ENCODE measurements at regions not wholly inside any gene's neighbourhood (a gene's known extent, or its start where the extent isn't known, plus 50 kb on each side); places are given as distances from the start of the nearest gene placed in this dataset.
"Not testable (repeated sequence)": the region's sequence is repeated elsewhere in the genome, so short reads cannot be mapped to it uniquely, and the experiment has no call there.

DNA sequence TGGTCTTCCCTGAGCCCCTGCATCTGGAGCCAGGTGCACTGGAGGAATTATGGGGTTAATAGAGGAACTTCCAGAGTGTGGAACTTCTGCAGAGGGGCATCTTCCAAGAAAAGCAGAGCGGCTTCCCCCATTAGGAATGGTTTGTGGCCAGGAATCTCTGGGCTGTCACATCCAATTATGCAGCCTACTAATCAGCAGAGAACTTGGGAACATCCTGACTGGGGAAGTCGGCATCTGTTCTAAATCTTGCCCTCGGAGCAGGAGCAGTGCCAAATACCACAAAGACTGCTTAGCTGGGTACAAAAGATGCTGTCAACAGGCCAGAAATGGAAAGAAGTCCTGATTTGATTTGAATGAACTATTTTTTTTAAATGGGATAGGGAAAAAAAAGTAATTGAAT is 435.1 kb downstream of the ZNF536 start:
- DNase-seq, result no peak

DNA sequence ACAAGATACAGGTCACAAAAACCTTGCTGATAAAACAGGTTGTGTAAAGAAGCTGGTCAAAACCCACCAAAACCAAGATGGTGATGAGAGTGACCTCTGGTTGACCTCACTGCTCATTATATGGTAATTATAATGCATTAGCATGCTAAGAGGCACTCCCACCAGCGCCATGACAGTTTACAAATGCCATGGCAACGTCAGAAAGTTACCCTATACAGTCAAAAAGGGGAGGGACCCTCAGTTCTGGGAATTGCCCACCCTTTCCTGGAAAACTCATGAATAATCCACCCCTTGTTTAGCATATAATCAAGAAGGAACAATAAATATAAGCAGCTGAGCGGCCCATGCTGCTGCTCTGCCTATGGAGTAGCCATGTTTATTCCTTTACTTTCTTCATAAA is 434.1 kb downstream of the ZNF536 start:
- no peak for DNase-seq

DNA sequence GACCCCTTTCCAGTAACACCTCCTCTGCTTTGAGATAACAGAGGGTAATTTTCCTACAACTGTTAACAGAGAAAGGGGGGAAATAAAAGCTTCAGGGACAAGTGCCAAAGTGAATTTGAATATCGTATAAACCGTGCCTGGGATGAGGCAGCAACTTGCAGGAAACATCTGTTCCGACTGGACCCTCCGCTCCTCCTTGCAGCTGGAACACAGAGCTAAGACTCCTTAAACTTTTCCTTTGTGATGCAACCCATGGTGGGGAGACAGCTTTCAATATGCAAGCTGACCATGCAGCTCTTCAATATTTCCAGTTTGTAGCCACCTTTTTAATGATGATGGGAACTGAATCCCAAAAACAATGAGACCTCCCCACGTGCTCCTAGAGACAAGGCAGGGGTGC is 432.6 kb downstream of the ZNF536 start:
- no peak for DNase-seq

DNA sequence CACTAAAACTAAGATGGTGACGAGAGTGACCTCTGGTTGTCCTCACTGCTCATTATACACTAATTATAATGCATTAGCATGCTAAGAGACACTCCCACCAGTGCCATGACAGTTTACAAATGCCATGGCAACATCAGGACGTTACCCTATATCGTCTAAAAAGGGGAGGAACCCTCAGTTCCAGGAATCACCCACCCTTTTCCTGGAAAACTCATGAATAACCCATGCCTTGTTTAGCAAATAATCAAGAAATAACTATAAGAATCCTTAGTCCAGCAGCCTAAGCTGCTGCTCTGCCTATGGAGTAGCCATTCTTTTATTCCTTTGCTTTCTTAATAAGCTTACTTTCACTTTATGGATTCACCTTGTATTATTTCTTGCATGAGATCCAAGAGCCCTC is 432.1 kb downstream of the ZNF536 start:
- not testable (repeated sequence) for DNase-seq

DNA sequence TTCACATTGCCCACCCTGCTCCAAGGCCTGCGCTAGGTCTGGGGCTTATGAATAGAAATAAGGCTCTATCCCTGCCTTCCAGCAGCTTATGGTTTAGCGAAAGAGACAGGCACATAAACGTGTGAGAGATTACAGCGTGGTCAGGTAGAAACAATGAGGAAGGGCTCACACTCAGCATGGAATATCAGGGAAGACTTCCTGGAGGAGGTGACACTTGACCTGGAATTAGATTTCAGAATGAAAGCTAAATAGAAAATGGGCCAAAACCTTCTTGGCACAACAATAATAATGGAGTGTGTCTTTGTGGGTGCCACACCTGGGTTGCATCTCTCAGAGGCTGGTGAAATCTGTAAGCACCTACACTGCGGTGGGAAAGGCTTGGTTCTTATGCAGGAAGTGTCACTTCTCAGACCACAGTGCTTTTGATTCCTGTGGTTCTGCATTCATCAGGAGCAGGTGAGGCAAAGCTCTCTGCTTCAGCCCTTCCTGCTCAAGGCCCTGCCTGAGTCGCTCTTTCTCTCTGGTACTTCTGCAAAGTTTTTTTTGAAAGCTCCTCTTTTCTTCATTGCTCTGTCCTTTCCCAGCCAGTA is 430.3 kb downstream of the ZNF536 start:
- no peak for DNase-seq

DNA sequence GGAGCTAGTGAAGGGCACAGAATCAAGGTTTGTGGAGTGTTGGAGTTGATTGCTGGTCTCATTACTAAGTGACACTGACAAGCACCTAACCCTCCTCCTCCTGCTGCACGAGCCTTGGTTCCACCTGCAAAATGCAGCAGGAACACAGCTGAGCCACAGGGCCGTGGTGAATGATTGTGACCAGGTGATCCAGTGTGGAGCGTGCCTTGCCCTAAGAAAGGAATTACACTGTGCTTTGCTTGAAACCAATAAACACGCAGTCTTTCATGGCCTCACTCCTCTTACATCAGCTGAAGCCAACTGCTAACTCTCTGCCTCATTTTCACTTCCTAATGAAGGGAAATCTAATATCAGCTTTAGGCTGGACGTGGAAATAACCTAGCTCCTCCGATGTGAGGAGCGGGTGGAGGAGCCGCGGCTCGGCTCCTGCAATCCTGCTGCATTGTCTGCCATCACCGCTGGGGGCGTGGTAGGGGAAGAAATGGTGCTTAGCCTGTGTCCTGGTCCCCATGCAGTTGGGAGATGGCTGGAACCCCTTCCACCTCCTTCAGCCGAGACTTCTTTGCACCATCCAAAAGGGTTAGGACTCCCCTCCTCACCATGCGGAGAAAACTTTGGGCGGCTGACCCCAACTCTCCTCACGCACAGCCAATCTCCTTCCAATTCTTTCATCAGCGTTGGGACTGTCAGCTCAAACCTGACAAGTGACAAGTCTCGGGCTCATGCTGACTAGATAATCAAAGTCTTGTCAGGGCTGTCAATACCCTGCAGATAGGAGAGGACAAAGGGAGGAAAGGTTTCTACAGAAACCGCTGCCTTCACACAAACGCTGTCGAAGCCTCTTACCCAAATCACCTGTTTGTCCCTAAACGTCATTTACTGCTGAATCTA is 427.9 kb downstream of the ZNF536 start:
- peak; percentile 34 for DNase-seq

DNA sequence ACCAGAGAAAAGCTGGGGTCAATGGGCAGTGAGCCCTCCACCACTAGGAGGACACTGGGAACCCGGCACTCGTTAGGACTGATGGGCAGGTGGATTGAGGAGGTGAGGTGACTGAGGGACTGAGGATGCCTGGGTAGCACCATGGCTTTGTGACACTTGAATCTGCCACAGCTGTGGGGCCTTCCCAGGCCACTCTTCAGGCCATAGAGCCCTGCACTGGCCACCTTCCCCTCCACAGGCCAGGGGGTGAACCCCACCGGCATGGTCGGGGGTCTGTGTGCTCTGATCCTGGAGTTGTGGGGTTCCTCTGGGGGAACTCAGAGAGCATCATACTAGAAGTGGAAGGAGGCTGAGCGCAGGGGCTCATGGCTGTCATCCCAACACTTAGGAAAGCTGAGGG is 423.5 kb downstream of the ZNF536 start:
- DNase-seq, result no peak

DNA sequence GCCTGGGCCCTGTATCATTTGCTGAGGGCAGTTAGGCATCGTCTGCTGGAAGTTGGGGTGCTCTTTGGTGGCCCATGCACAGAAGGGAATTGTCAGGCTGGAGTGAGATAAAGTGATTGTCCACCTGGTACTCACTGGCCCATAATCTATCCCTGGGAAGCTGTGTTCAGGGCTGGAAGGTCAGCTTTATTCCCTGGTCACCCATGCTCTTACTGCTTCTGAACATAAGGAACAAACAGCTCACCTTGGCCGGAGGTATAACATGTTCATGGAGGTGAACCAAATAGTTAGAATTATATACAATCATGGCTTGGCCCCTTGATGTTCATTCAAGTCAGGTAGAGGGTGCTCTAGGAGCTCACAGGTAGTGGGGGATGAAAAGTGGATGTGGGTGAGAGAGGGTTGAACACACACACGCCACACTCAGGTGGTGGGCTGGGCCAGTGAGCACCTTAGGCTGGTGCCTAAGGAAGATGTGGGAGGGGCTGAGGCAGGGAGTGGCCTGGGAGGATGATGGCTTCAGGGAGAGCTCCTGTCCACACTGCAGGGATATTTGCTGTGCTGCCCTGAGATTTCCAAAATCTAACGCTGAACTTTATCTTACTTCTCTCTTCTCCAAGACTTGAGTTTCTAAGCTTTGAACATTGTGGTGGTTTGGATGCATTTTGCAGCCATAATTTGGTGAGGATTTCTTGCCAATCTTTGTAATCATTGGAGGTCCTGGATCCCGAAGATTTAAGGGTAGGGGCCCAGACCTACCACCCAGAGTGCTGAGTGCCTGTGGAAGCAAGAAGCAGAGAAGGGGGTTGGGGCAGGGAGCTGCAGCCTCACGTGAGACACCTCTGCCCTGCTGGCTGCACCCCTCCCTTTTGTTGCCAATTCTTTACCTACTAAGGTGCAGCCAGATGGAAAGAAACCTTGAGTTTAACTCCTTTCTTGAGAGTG is 420.6 kb downstream of the ZNF536 start:
- no peak for DNase-seq

DNA sequence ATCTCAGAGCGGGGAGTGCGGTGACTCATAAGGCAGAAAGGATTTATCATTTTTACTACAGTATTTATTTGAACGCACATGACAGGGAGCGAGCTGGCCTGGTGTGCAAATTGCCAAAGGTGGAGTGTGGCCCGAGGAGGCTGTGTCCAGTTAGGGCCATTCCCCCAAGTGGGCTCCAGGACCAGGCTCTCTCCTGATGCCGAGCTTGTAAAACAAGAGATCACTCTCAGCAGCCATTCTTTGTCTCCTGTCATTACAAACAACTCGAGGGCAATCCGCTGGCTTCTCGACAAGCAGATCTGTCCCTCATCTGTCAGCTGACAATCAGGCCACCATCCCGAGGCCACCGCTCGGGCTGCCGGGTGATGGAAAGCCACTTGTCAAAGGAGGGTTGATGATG is 418.9 kb downstream of the ZNF536 start:
- DNase-seq, result no peak

DNA sequence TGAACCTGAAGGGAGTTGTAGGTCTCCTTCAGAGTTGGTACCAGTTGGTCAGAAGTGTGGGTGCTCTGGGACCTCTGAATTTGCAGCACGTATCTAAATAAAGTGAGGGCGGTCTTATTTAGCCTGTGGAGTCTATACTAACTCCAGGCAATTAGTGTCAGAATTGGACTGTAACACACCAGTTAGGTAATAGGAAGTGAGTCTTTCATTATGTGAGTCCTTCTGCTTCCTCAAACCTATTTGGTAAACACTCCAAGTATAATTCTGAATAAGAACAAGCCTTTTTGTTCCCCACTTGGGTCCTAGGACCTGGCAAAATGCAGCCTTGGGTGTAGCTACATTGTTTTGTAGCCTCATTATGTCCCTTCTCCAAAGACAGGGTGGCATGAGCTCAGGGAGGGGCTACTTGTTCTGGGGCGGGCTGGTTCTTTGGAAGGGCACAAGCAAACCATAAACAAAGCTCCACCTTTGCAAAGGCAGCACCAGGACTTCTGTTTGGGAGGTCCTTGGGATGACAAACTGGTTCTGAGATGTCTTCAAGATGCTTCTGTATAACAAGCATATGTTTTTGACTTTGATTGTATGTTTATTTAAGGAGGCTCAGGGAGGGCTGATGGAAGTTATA is 418.0 kb downstream of the ZNF536 start:
- no peak for DNase-seq

DNA sequence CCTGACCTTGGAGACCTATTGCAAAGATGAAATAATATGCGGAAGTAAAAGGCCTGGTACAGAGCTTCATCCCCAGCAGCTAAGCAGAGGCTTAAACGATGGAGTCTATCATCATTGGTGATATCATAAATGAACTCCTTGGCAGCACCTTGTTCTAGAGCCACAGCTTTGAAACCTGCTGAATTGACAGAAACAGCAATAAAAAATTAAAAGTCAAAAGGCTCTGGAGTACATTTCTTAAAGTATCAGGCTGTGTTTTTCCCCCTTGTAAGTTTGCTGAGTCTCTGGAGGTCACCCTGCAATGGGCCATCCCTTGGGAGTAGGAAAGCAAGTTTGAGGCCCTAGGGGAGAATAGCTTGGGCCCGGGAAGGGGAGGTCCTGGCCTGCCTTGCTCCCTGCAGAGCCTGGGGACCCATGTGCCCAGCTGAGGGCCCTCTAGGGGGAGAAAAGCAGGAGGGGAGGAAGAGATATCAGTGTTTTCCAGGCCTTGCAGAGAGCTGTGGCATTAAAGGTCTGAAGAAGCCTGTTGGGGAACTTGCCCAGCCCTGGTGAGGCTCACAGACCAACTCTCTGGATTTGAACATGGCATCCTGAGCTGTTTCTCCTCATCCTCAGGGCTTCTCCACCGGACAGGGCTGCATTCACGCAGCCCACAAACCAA is 416.1 kb downstream of the ZNF536 start:
- no peak for DNase-seq

DNA sequence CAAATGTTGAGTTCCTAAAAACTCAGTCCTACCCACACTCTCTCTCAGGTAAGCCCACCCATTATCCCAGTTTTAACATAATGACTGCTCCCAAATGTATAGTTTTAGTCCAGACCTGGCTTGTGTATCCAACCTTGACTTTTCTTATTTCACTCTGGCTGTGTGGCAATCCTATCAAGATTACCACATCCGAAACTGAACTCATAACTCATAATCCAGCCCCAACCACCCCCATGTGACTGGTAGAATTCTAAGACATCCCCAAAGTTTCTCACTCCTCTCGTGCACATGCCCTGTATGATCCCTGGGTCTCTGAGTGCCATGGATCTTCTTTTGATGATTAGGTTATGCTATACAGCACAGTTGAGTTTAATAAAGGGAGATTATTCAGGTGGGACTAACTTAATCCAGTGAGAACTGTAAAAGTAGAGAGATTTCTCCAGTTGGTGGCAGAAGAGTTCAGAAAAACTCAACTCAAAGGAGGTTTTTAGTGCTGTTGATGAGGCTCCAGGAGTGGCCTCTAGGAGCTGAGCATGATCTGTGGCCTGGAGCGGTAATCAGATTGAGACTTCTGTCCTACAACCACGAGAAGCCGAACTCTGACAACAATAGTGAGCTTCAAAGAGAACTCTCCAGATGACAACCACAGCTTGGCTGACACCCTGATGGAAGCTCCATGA is 413.4 kb downstream of the ZNF536 start:
- DNase-seq, result no peak

DNA sequence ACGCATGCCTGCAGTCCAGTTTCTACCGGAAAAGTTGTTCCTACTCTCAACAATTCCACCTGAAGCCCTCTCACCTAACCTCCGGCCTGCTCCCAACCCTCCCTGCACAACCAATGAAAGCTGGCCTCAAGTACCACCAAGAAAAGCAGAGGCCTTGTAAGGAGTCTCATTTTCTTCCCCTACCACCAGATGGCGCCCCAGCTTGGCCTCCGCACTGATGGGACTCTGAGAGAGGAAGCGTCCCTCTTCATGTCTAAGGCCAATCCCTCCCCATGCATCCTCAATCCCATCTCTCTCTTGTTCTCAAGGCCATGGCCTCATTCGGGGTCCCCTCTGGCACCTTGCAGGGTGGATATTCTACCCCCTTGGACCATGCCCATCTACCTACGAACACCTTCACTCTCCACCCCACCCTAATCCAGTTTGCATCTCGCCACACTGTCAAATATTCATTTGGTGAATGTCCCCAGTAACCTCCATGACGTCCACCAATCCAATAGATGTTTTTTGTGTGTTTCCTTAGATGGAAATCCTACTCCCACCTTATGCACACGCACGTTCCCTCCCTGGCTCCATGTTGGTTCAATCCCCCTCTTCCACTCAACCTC is 412.8 kb downstream of the ZNF536 start:
- DNase-seq, result peak; percentile 44

DNA sequence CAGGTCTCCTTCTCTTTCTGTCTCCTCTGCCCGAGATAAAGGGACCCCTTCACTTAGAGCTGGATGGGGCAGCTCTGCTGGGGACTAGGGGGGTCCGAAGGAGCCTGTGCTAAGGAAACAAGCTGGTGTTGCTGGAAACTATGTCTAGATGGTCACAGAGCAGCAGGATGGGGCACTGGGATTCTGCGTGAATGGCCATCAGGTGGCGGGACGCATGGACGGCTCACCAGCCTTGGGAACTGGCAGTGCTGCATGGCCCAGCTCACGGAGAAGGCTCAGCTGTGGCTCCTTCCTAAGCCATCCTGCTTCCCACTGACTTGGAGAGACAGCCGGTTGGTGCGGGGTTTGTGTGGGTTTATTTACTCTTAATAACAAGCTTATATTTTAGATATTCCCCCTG is 411.8 kb downstream of the ZNF536 start:
- DNase-seq, result no peak

DNA sequence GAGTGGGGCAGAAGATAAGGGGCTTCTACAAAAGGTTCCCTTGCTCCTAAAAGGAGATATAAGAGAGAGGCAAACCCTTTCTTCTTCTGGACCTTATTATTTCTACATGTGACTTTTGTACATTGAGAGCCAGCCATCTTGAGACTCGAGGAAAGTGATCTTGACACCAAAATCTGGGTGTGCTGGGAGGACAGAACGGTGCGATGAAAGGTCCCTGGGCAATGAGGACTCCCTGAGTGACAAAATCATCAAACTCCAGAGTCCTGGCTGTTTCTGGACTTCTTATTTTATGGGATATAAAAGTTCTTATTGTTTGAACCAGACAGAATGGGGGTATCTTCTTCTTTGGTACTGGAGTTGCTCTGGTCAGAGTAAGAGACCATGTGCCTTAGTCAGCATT is 411.0 kb downstream of the ZNF536 start:
- DNase-seq, result no peak

DNA sequence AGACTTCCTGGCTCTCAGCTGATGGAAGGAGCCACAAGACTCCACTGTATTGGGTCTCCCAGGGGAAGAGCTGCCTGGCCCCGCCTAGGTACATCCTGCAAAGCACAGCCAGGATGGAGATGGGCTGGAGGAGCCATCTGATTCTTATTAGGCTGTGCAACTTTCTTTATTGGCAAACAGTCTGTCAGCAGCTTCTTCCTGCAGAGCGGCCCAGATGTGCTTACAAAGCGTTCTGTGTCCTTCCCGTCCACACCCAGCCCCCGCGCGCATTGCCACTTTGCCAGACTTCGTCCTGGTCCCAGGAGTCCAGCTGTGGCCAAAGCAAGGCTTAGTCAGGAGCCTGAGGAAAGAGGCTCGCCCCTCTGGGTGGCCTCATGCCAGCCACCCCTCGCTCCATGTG is 409.3 kb downstream of the ZNF536 start:
- no peak for DNase-seq

DNA sequence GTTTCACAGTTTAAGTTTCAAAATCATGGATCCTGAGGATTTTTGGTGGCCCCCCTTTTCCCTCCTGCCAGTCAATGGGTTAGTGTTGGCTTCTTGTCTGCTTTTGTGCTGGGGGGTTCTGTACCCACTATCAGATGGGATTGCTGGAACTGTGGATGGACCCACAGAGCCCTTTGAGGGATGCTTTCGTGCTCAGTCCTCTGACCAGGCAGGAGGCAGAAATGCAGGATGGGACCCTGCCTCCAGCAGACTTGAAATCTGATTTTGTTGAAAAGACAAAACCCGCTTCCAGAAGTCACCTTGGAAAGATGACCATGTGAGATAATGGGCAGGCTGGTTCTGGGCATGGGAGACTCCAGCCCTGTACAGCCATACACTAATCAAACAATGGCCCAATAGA is 408.9 kb downstream of the ZNF536 start:
- no peak for DNase-seq

DNA sequence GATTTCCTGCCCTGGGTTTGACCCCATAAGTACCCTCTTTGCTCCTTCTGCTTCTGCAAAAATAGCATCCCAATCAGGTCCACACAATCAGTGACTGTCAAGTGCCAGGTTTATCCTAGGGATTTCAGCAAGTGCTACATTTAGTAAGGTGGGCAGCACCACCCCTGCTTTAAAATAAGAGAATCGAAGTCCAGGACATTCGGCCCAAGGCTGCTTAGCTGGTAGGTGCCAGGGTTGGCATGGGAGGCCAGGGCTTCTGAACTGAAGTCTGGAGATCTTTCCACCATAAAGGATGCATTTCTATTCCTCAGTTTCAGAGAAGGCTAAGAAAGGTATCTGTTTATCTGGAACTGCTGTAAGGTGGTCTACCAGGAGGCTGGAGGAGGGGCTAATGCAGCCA is 408.3 kb downstream of the ZNF536 start:
- DNase-seq, result no peak

DNA sequence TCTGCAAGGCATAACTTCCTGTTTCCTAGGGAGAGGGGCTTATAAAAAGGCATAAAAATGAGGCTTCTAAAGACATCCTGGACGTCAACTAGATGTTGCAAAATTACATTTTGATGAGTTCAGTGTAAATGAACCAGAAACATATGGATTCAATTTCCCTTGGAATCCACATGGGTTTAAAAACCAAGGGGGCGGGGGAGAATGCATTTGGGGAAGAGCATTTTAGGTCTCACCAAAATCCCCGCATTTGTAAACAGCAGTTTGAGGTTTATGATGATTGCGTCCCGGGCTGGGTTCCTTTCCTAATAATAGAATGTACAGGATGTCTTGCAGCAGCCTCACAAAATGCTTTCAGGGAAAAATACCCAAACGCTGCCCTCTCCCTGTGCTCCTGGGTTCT is 407.8 kb downstream of the ZNF536 start:
- no peak for DNase-seq

DNA sequence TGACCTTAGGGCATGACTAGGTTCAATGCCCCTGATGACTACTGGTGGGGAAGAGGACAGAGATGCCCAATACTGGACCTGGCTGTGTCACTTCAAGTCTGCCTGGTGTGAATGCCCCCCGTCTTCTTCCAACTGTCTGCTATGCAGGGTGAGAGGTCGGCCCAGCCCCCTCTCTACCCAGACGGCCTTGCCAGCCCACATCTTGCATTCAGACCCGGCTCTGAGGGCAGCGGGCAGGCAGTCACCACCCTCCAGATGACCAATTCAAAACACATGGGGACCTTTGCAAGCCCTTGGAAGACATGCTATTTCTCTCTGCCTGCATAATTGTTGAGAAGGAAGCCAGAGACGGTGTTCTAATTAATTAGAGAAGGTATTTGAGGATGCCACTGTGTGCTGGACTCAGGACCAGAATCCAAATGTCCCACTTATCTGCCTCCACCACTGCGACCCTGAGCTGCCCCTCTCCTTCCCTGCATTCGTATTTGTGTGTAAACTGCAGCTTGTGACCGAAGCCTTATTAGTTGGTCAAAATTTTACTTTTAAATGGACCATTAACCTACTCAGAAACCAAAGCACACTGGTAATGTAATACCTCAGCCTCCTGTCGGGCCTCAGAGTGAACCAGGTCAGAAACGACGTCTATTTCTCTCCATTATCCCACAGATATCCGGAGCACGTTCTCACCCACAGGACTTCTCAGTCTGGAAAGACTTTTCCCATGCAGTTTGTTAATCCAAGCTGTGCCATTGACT is 407.0 kb downstream of the ZNF536 start:
- DNase-seq, result no peak

DNA sequence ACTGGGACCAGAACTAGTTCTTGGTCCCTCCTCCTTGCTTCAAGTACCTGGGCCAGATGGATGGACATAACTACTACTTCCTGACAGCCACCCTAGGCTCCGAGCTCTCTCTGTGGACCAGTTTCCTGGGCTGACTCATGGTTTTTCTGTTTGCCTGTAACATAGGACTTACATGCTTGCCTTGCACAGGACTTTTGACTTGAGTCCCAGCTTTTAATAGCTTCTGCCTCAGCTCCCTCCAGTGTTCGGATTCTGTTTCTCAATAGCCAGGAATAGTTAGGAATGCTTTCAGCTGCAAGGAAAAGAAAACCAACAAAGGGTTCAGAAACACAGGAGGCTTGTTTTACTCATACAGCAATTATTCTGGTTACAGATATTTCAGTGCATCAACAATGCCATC is 405.9 kb downstream of the ZNF536 start:
- DNase-seq, result no peak
